H1 (cell line): ENCODE measurements at regions not wholly inside any gene's neighbourhood (a gene's known extent, or its start where the extent isn't known, plus 50 kb on each side); places are given as distances from the start of the nearest gene placed in this dataset.

Experiments
- EP300 ChIP-seq, 2 experiments: IDR thresholded peaks; 1 replicate in 1 of 2; 2 replicates in 1 of 2; pipeline ENCODE4 v1.6.1; 2011 to 2012; ENCODE audit warnings: low read depth in 2 of 2, low read length in 2 of 2, mild to moderate bottlenecking in 2 of 2, borderline replicate concordance in 1 of 2, inconsistent platforms in 1 of 2, moderate library complexity in 1 of 2
- MAFK ChIP-seq: IDR thresholded peaks from 2 replicates; pipeline ENCODE4 v1.6.1; 2012; ENCODE audit warnings: low read depth, mild to moderate bottlenecking, improper control_type of control experiment, low read length
- POLR2AphosphoS5 ChIP-seq: IDR thresholded peaks from 2 replicates; pipeline ENCODE4 v1.6.1; 2011; ENCODE audit warnings: low read depth, low read length
- RFX5 ChIP-seq: IDR thresholded peaks from 2 replicates; pipeline ENCODE4 v1.6.1; 2011; ENCODE audit warnings: low read depth, low read length, improper control_type of control experiment, borderline replicate concordance
- SRF ChIP-seq: IDR thresholded peaks from 2 replicates; pipeline ENCODE4 v1.6.1; 2011; ENCODE audit warnings: mild to moderate bottlenecking, low read depth, low read length, moderate library complexity
- SUZ12 ChIP-seq: fragments of 200-600 bp; sonication (generic); IDR thresholded peaks from 2 replicates; pipeline ENCODE4 v1.6.1; 2012; ENCODE audit warnings: mild to moderate bottlenecking, inconsistent platforms, low read length, moderate library complexity, mixed read lengths
- TAF1 ChIP-seq: IDR thresholded peaks from 2 replicates; pipeline ENCODE4 v1.6.1; 2011; ENCODE audit warnings: mild to moderate bottlenecking, low read depth, low read length
- YY1 ChIP-seq: IDR thresholded peaks from 2 replicates; pipeline ENCODE4 v1.6.1; 2011; ENCODE audit warnings: low read depth, mild to moderate bottlenecking, low read length
- TF ChIP-seq, protein P1 (sequence below): IDR thresholded peaks from 2 replicates; pipeline ENCODE4 v1.6.1; 2011; ENCODE audit warnings: low read length, improper control_type of control experiment
- TF ChIP-seq, protein P2 (sequence below), 3 experiments: IDR thresholded peaks; 1 replicate in 2 of 3; 2 replicates in 1 of 3; pipeline versions ENCODE4 v1.5.1 to v1.6.1; 2011; ENCODE audit warnings: low read length in 3 of 3, mild to moderate bottlenecking in 3 of 3, inconsistent platforms in 2 of 3, low read depth in 1 of 3, moderate library complexity in 1 of 3; ENCODE audit not compliant: insufficient read depth in 1 of 3; ENCODE audit errors: control extremely low read depth in 1 of 3

GRCh38 chr1:234696148-234696576 lies 86.2 kb upstream of the IRF2BP2 start:
- no peak for TF ChIP-seq SRF
- TF ChIP-seq, protein P1, sequence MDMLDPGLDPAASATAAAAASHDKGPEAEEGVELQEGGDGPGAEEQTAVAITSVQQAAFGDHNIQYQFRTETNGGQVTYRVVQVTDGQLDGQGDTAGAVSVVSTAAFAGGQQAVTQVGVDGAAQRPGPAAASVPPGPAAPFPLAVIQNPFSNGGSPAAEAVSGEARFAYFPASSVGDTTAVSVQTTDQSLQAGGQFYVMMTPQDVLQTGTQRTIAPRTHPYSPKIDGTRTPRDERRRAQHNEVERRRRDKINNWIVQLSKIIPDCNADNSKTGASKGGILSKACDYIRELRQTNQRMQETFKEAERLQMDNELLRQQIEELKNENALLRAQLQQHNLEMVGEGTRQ = no peak
- no peak for TF ChIP-seq SUZ12
- no peak for TF ChIP-seq TAF1
- TF ChIP-seq YY1 = no peak
- TF ChIP-seq, protein P2, sequence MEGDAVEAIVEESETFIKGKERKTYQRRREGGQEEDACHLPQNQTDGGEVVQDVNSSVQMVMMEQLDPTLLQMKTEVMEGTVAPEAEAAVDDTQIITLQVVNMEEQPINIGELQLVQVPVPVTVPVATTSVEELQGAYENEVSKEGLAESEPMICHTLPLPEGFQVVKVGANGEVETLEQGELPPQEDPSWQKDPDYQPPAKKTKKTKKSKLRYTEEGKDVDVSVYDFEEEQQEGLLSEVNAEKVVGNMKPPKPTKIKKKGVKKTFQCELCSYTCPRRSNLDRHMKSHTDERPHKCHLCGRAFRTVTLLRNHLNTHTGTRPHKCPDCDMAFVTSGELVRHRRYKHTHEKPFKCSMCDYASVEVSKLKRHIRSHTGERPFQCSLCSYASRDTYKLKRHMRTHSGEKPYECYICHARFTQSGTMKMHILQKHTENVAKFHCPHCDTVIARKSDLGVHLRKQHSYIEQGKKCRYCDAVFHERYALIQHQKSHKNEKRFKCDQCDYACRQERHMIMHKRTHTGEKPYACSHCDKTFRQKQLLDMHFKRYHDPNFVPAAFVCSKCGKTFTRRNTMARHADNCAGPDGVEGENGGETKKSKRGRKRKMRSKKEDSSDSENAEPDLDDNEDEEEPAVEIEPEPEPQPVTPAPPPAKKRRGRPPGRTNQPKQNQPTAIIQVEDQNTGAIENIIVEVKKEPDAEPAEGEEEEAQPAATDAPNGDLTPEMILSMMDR (IDR thresholded peaks at IDR 0.05; ENCODE audit: control extremely low read depth in 1 of 3, insufficient read depth in 1 of 3, low read depth in 1 of 3, low read length in 3 of 3) = no peak
- TF ChIP-seq MAFK = no peak
- no peak for TF ChIP-seq POLR2AphosphoS5
- TF ChIP-seq EP300 (IDR thresholded peaks at IDR 0.05; ENCODE audit: borderline replicate concordance in 1 of 2, low read depth in 2 of 2, low read length in 2 of 2) = no peak
- no peak for TF ChIP-seq RFX5
